Superior temporal gyrus (tissue), 1 donor: ENCODE measurements at regions not wholly inside any gene's neighbourhood (a gene's known extent, or its start where the extent isn't known, plus 50 kb on each side); places are given as distances from the start of the nearest gene placed in this dataset.
A peak's percentile ranks its signal among the peaks of the same experiment; 100 is the strongest.
"Not testable (repeated sequence)": the region's sequence is repeated elsewhere in the genome, so short reads cannot be mapped to it uniquely, and the experiment has no call there.

Experiments
- DNase-seq: peaks from one replicate; pipeline ENCODE4 v3.0.0-alpha.2; 2016; ENCODE audit errors: extremely low spot score

DNA sequence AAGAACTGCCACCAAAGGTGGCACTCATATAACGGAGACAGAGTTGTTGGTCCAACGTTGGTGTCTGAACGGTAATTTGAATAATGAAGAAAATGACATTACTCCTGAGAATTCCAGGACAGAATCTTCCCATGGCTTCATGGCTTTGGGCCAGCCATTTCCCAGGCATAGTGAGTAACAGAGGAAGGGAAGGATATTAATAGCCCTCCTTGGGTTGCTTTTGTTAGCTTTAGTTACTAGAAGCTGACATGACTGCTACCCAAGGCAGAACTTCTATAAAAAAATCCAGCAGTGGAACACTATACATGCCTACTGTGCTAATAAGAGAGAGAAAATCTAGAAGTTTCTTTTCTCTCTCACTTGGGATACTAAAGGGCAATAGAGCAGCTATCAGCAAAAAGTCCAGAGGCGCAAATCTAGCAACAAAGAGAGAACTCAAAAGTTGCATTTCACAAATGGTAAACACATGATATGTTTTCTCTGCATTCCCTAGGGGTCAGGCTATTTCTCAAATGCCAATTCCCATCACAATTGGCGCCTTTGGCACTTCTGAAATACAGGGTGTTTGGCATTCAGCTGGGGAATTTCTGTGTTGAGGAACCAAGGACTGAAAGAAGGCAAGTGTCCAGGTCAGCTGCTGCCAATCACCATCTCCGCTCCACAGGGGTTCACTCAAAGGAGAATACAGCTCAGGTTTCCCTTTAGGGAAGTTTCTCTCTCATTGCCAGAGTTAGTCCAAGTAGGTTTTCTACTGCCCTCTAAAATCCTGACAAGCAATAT is 160.8 kb upstream of the KYNU start:
- DNase-seq: no peak

DNA sequence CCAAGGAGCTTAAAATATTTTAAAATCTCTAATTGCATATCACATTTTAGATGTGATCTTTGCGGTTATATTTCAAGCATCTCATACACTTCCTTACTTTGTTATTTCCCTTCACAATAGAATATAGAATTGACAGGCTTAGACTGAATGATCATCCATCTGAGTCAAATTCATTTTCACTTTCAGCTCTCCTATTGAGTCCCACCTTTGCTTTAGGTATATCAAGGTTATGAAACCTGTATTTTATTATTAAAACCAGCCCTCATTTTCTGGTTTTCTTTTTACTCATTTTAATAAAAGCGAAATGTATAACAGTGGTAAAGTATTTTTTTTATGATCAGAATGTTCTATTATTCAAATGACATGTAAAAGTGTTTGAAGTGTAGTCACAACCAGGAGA is 162.9 kb upstream of the KYNU start:
- no peak for DNase-seq

GRCh38 chr2:142710336-142710735 is 167.1 kb upstream of the KYNU start:
- no peak for DNase-seq

DNA sequence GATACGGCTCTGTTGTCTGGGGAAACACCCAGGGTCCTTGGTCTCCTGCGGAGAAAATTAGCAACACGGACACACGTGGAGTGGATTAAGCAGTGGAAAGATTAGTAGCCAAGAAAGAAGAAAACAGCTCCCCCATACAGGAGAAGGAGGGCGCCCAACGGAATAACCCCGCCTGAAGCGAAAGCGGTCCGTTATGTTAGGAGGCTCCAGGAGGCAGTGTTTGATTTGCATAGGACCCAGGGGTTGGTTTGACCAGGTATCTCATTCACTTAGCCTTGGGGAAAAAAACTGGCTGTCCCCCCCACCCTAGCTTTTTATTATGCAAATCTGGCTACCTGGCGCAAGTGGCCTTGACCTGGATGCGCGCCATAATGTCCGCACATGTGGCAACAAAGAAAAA is 170.1 kb upstream of the KYNU start:
- DNase-seq: no peak

DNA sequence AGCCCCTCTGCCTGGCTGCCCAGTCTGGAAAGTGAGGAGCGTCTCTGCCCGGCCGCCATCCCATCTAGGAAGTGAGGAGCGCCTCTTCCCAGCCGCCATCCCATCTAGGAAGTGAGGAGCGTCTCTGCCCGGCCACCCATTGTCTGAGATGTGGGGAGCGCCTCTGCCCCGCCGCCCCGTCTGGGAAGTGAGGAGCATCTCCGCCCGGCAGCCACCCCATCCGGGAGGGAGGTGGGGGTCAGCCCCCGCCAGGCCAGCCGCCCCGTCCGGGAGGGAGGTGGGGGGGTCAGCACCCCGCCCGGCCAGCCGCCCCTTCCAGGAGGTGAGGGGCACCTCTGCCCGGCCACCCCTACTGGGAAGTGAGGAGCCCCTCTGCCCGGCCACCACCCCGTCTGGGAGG is 175.1 kb upstream of the KYNU start:
- not testable (repeated sequence) for DNase-seq

DNA sequence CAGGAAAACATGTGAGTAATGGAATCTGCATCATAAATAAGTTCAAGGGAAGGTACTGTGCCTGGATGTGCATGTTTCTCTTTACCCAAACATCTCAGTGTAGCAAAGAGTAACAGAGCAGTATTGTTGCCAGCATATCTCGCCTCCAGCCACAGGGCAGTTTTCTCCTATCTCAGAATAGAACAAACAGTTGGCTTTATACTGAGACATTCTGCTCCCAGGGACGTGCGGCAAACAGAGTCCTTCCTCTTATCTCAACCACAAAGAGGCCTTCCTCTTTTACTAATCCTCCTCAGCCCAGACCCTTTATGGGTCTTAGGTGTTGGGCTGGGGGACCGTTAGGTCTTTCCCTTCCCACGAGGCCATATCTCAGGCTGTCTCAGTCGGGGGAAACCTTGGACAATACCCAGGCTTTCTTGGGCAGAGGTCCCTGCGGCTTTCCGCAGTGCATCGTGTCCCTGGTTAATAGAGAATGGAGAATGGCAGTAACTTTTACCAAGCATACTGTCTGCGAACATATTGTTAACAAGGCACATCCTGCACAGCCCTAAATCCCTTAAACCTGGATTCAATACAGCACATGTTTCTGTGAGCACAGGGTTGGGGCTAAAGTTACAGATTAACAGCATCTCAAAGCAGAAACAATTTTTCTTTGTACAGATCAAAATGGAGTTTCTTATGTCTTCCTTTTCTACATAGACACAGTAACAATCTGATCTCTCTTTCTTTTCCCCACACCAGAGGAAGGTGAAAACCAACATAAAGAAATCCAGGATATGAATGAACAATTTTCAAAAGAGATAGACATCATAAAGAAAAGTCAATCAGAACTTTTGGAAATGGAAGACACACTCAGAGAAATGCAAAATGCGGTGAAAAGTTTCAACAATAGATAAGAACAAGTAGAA is 181.9 kb upstream of the KYNU start:
- not testable (repeated sequence) for DNase-seq

- no peak for DNase-seq
Measured at GRCh38 chr2:142694282-142694681, 183.2 kb upstream of the KYNU start.

- DNase-seq: no peak
Measured at GRCh38 chr2:142693171-142693950, 184.1 kb upstream of the KYNU start.

DNA sequence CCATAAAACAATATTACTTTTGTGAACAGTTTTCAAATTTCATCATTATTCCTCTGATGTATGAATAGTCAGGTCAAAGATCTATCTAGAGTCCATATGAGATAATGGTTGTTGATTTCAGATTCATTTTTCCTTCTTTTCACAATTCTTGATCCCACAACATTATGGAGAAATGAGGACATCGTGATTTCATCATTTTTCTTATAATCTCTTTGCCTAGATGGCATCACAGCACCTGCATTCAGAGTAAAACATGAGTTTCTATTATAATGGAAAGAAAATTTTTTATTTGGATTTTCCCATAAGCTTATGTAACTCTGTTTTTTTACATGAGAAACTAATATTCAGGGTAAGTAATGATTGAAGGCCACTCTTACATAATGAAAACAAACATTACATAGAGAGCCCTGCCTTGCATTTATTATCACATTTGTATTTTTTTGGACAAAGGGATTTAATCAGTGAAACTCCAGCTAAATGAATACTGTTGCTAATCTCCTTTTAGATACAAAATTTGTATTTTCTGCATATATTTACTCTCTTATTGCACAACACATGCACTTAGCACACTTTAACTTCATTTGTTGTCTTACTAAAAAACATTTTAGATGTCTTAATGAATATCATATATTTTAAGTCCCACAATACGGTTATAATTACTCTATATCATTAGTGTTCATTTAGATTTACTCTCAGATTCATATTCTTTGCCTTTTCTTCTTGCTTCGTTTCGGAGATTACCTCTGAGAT is 188.4 kb upstream of the KYNU start:
- DNase-seq: no peak

- DNase-seq: no peak
Measured at GRCh38 chr2:142687509-142687908, 190.0 kb upstream of the KYNU start.

GRCh38 chr2:142687075-142687474 is 190.4 kb upstream of the KYNU start:
- DNase-seq: no peak

DNA sequence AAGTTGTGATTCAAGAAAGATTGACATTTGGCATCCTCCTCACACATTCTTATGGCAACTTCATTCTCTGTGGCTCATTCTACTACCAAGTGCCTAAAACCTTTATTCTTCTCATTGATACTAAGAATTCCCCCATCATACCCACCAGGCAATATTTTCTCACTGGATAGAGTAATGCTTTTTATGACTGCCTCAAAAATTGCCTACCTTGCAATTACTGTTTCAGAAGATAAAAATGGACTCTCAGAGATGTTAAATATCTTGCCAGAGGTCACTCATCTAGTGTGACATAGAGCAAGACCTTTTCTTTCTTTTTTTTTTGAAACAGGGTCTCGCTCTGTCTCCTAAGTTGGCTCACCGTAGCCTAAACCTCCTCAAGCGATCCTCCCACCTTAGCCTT is 192.8 kb upstream of the KYNU start:
- no peak for DNase-seq

DNA sequence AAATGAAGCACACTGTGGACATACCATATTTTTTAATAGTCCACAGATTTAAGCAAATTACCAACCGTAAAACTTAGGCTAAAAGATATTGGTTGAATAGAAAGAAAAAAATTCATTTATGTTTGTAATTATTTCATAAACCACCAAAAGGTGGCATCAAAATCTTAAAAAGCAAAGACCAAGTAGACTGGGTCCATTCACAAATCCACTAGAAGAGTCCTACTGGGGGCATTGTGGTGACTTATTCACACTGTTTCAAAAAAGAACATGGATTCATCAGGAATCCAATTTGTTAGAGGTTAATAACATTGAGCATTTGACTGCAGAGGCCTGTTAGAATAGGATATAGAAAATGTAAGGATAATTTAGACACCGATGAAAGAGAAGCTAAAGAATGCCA is 194.9 kb upstream of the KYNU start:
- peak; percentile 43 for DNase-seq

- DNase-seq: no peak
Measured at GRCh38 chr2:142681952-142682351, 195.5 kb upstream of the KYNU start.

GRCh38 chr2:142678164-142678563 is 199.3 kb upstream of the KYNU start:
- DNase-seq: no peak

DNA sequence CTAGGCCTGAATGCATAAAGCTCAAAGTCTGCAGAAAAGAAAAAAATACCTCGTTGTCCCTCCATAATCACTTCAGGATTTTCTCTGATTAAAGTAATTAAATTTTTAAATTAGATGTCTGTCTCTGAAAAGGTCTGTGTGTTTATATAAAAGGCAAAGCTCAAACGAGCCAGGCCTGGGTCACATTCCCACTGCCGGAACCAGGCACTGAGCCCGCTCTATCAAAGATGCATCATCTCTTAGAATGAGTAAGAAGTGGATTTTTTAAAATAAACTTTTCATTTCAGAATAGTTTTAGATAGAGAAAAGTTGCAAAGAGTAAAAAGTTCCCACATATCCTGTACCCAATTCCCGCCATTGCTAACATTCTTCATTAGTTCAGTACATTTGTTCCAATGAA is 202.1 kb upstream of the KYNU start:
- DNase-seq: no peak

- no peak for DNase-seq
Measured at GRCh38 chr2:142673836-142674235, 203.6 kb upstream of the KYNU start.

DNA sequence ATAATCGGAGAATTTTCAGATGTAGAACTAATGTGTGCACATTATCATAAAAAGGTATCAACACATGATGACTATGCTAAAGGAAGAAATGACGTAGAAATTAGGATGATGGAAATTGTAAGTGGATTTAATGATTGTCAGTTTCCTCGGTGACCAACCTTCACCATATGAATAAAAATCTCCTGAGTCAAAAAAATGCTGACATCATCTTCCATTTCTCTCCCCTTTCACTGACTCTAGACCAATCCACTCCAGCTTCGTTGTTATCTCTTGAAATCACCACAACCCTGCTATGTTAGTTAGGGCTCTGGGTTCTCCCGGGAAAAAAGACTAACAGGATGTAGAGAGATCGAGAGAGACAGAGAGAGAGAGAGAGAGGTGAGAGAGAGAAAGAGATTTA is 204.8 kb upstream of the KYNU start:
- no peak for DNase-seq

DNA sequence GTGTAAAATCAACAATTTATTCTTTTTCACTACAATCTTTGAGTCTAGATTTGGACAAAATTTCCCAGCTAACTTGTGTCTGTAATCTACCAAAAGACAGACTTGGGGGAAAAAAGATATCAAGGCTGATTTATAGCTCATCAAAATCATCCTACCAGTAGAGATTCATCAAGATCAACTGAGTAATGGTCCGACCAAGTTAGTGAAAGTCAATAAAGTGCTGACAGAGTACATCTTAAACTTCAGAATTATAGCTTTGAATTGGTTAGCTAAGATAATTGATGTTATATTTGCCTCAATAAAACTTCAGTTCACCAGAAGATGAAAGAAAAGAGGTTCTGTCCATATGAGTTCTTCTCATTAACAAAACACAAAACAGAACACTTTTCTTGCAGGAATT is 207.1 kb upstream of the KYNU start:
- no peak for DNase-seq

DNA sequence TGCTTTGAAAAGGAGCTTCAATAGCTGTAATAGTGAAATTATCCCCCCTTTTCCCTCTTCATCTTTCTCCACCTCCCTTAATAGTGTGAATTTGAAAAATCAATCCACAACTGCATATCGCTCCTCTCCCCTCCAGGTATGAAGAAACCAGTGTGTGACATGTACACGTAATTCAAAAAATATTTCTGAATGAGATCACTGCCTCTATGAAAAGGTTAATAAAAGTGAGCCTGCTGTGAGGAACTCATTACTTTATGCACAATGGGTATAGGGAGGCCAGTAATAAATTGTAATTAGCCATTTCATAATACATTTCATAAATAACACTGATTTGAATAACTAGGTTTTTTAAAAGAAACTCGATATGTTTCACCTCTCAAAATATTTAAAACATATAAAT is 209.0 kb upstream of the KYNU start:
- no peak for DNase-seq

DNA sequence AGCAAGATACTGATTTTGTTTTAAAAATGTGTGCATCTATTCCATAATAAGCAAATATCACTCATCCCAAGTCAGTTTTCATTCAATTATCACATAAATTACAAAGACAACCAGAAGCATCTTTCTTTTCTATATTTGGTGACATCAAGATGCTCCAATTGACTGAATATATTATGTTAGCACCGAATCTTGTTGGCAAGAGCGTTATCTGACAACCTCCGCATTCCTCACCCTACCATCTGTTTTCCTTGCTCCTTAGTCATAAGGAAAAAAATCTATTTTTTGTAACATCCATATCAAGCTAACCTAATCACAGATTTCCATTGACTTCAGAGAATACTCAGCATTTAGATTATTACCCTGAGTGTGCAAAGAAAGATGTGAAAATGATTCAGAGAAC is 212.2 kb upstream of the KYNU start:
- DNase-seq: peak; percentile 66

DNA sequence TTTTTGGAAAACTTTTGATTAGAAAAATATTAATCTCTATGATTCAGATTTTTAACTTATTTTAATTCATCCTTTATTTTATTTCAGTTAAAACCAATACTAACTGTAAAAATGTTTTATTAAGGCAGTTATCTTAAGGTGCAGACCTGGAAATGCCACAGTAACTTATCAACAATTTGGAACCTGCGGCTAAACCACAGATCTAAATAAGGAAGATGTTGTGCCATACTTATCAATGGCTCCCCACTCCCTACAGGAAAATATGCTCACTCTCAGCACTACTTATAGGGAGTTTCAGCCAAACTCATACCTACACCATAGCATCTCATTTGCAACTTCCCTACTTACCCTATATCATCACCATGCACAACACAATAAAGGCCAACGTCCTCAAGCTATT is 226.9 kb upstream of the KYNU start:
- no peak for DNase-seq
